ACC112 (cell line): ENCODE measurements at regions not wholly inside any gene's neighbourhood (a gene's known extent, or its start where the extent isn't known, plus 50 kb on each side); places are given as distances from the start of the nearest gene placed in this dataset.
"Not testable (repeated sequence)": the region's sequence is repeated elsewhere in the genome, so short reads cannot be mapped to it uniquely, and the experiment has no call there.

ENCODE experiments used
- H2AFZ ChIP-seq: fragments of 200-600 bp; sonication (generic); one replicate; pipeline ENCODE4 v1.6.0; 2017; ENCODE audit warnings: antibody characterized with exemption, low read length; ENCODE audit not compliant: unreplicated experiment
- H3K27ac ChIP-seq: fragments of 200-600 bp; sonication (generic); 2 replicates; pipeline ENCODE4 v1.5.1; 2014; ENCODE audit warnings: low read depth, mild to moderate bottlenecking, antibody characterized with exemption, low read length, moderate library complexity
- H3K27me3 ChIP-seq: fragments of 200-600 bp; sonication (generic); 2 replicates; pipeline ENCODE4 v1.6.1; 2014; ENCODE audit warnings: mild to moderate bottlenecking, antibody characterized with exemption, low read length, moderate library complexity, mixed read lengths; ENCODE audit not compliant: insufficient read depth
- H3K36me3 ChIP-seq: fragments of 200-600 bp; sonication (generic); 2 replicates; pipeline ENCODE4 v1.6.1; 2016; ENCODE audit warnings: mild to moderate bottlenecking, antibody characterized with exemption, low read length, moderate library complexity, mixed read lengths; ENCODE audit not compliant: insufficient read depth
- H3K4me1 ChIP-seq: fragments of 200-600 bp; sonication (generic); one replicate; pipeline ENCODE4 v1.6.1; 2016; ENCODE audit warnings: low read length, mixed read lengths; ENCODE audit not compliant: insufficient read depth, unreplicated experiment, control insufficient read depth
- H3K4me3 ChIP-seq: fragments of 200-600 bp; sonication (generic); 2 replicates; pipeline ENCODE4 v1.5.1; 2014; ENCODE audit warnings: mild to moderate bottlenecking, low read depth, low read length
- H3K79me2 ChIP-seq: fragments of 200-600 bp; sonication (generic); one replicate; pipeline ENCODE4 v1.6.0; 2016; ENCODE audit warnings: low read length; ENCODE audit not compliant: control insufficient read depth, unreplicated experiment, insufficient read depth

DNA sequence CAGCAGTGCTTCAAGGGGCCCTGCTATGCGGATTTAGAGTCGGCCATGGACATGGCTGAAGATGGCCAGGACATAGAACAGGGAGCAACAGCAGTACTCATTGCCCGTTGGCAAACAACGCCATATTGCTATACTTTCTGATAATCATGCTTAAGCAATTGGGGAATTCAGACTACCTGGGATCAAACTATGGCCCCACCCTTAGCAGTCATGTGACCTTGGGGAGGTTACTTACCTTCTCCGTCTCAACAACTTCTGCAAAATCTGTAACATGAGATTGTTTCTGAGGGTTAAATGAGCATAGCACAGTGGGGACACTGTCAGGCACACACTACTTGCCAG lies 62.1 kb upstream of the MSMB start:
- H3K36me3 ChIP-seq, H3K79me2 ChIP-seq, H3K27ac ChIP-seq, H2AFZ ChIP-seq, H3K4me3 ChIP-seq, H3K4me1 ChIP-seq: not testable (repeated sequence)
- H3K27me3 ChIP-seq: peaks cover 12% of the 10 kb centered on the region

DNA sequence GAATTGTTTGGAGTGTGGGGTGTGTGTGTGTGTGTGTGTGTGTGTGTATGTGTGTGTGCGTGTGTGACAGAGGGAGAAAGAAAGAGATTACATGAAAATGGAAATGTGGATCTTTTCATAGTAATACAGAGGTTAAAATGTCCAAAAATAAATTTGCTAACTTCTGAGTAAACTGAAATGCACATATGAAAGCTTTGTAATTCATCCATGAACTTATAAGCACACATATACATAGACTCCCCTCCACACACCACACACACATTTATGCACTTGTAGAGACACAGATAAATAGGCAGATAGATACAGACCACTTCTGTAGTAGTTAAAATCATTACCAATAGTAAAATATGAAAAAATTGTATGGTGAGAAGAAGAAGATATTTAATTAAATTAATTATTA lies 108.2 kb upstream of the MSMB start:
- H3K4me1 ChIP-seq, H3K4me3 ChIP-seq, H3K79me2 ChIP-seq, H3K27ac ChIP-seq, H2AFZ ChIP-seq, H3K36me3 ChIP-seq, H3K27me3 ChIP-seq: not testable (repeated sequence)

DNA sequence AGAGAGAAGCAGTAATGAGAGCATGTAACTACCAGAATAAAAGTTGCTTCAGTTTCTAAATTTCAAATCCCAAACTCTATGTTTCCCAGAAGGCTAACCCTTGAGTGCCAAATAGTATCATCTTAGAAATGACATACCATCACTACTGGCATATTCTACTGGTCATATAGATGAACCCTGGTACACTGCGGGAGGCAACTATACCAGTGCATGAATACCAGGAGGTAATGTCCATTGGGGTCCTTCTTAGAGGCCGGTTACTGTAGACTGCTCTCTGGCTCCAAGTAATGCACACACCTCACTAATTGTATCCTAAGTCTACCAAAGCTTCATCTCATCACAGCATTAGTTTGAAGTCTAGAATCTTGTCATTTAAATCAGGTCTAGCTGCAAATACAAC lies 108.6 kb upstream of the MSMB start:
- H3K79me2 ChIP-seq, H3K4me3 ChIP-seq, H3K36me3 ChIP-seq, H2AFZ ChIP-seq, H3K27me3 ChIP-seq, H3K27ac ChIP-seq, H3K4me1 ChIP-seq: not testable (repeated sequence)

DNA sequence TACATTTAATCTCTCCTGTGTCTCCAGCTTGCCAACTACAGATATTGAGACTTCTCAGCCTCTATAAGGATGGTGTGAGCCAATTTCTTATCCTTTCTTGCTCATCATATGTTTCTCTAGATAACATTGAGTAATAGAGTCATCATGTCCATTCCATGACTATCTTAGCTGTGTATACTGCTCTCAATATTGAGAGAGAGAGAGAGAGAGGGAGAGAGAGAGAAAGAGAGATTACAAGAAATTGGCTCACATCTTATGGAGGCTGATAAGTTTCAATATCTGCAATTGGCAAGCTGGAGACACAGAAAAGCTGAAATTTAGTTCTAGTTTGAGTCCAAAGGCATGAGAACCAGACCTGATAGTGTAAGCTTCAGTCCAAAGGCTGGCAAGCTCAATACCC lies 110.8 kb upstream of the MSMB start:
- not testable (repeated sequence) for H3K4me3 ChIP-seq, H3K27ac ChIP-seq, H3K27me3 ChIP-seq, H2AFZ ChIP-seq, H3K4me1 ChIP-seq, H3K79me2 ChIP-seq, H3K36me3 ChIP-seq

DNA sequence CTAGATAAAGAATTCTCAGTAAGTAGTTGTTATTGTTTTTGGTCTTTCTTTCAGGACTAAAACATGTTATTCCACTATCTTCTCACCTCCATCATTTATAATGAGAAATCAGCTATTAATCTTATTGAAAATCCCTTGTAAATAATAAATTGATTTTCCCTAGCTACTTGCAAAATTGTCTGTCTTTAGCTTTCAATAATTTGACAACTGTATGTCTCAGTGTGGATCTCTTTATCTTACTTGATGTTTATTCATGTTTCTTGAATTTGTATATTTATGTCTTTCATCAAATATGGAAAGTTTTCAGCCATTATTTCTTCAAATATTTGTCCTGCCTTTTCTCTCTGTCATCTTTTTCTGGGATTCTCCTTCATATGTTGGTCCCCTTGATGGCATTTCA lies 117.1 kb upstream of the ANTXRL start:
- Histone ChIP-seq H3K4me1 (no peaks in the 10 kb centered on the region), H3K4me3 (no peak overlapping the region), H2AFZ (no peak overlapping the region), H3K79me2 (no peaks in the 10 kb centered on the region), H3K27ac (no peak overlapping the region), H3K27me3 (no peaks in the 10 kb centered on the region), H3K36me3 (no peaks in the 10 kb centered on the region)

DNA sequence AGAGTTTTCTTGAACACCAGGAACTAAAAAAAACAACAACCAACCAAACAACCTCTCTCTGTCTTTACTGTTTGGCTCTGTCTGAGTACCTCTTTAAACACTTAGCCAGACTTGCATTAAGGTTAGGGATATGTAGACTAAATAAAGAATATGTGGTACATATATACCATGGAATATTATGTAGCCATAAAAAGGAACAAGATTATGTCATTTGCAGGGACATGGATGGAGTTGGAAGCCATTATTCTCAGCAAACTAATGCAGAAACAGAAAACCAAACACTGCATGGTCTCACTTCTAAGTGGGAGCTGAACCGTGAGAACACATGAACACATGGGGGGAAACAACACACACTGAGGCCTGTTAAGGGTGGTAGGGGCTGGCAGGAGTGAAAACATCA lies 116.0 kb upstream of the ANTXRL start:
- Histone ChIP-seq H3K79me2 (no peaks in the 10 kb centered on the region), H3K4me3 (no peak overlapping the region), H2AFZ (no peak overlapping the region), H3K27ac (no peak overlapping the region), H3K36me3 (no peaks in the 10 kb centered on the region), H3K27me3 (no peaks in the 10 kb centered on the region), H3K4me1 (no peaks in the 10 kb centered on the region)

DNA sequence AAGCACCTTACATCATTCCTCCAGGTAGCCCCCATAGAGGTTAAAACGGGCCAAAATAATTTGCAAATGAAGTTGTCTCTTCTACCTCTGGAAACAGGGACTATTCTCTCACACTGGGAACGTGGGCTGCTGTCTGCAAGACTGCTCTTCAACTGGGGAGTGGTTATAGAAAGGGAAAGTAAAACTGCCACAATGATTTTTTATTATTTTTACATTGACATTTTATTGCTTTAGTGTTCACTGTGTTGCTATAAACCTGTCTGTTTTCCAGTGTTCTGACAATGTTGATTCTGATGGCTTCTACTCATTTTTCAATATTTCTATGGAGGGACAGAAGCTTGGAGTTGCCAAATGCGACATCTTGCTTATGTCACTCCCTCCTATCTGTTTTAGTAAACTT lies 115.1 kb upstream of the ANTXRL start:
- Histone ChIP-seq H3K4me1 (no peaks in the 10 kb centered on the region), H3K27me3 (no peaks in the 10 kb centered on the region), H3K79me2 (no peaks in the 10 kb centered on the region), H2AFZ (peak overlapping the region; percentile 36), H3K27ac (no peak overlapping the region), H3K4me3 (peak overlapping the region; percentile 34; the same call in 1 of the 2 replicates), H3K36me3 (no peaks in the 10 kb centered on the region)

DNA sequence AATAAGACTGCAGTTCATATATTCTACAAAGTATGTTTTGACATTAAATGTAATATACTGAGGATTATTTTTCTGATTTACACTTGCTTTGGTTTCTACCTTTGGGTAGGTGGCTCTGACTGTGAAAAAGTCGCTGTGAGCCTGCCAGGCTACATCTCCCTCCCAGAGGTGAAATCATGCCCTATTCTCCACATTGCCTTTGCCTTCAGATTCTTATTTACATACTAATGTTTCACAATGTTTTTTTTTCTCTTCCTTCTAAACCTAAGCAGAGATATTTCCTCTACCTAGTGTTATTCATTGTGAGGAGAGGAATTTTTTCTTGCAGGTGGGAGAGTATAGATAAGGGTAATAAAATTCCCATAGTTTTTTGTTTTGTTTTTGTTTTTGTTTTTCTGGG lies 111.5 kb upstream of the ANTXRL start:
- Histone ChIP-seq H3K27ac (no peak overlapping the region), H3K36me3 (no peaks in the 10 kb centered on the region), H3K4me3 (no peak overlapping the region), H2AFZ (no peak overlapping the region), H3K4me1 (no peaks in the 10 kb centered on the region), H3K79me2 (no peaks in the 10 kb centered on the region), H3K27me3 (no peaks in the 10 kb centered on the region)

DNA sequence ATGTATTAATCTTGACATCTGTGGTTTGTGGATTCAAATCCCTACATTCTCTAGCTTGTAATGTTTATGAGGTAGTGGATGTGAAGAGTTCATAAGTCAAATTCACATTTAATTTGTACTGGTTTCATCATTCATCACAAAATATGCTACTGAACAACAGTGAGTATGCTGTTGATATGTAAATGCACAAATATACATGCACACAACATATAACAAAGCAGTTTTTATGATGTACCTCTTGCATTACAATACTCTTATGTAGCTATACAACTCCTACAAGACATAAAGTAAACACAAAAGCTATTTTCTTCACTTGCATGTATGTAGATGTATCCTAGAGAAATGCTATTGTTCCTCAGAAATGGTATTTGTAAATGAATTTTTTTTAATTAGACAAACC lies 111.0 kb upstream of the ANTXRL start:
- H3K36me3 ChIP-seq: no peaks in the 10 kb centered on the region
- no peak overlapping the region for H3K27ac ChIP-seq
- no peaks in the 10 kb centered on the region for H3K79me2 ChIP-seq
- no peak overlapping the region for H3K4me3 ChIP-seq
- no peaks in the 10 kb centered on the region for H3K27me3 ChIP-seq
- H2AFZ ChIP-seq: no peak overlapping the region
- no peaks in the 10 kb centered on the region for H3K4me1 ChIP-seq

DNA sequence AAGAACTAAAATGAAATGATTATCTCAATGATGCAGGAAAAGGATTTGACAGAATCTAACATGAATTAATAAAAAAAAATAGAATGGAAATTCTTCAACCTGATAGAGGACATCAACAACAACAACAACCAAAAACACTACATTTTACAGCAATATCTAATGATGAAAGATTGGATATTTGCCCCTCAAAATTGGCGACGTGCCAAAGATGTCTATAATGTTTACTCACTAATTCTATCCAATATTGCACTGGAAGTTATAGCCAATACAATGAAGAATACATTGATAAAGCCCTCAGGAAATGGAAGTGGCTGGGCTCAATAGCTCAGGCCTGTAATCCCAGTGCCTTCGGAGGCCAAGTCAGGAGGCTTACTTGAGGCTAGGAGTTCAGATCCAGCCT lies 99.4 kb upstream of the ANTXRL start:
- H3K4me1 ChIP-seq, H3K4me3 ChIP-seq, H3K27me3 ChIP-seq, H3K27ac ChIP-seq, H3K36me3 ChIP-seq, H2AFZ ChIP-seq, H3K79me2 ChIP-seq: not testable (repeated sequence)

DNA sequence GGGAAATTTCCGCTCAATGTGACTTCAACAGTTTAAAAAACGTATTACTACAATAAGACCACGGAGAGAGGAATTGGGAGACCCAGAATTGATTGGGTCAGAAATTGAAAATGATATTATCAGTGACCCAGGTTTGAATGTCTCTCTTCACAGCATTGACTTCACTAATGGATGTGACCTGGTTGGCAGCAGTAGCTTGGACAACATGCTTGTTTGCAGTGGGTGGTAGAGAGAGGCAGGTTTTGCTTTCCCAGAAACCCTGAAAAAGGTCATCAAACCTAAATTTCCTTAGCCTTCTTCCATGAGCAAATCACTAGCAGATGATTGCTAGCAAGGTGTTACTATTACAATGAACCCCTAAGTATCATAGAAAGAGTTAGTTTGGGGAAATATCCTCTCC lies 89.7 kb upstream of the ANTXRL start:
- Histone ChIP-seq H2AFZ (no peak overlapping the region), H3K4me3 (no peak overlapping the region), H3K27ac (no peak overlapping the region), H3K27me3 (no peaks in the 10 kb centered on the region), H3K79me2 (no peaks in the 10 kb centered on the region), H3K36me3 (no peaks in the 10 kb centered on the region), H3K4me1 (no peaks in the 10 kb centered on the region)

DNA sequence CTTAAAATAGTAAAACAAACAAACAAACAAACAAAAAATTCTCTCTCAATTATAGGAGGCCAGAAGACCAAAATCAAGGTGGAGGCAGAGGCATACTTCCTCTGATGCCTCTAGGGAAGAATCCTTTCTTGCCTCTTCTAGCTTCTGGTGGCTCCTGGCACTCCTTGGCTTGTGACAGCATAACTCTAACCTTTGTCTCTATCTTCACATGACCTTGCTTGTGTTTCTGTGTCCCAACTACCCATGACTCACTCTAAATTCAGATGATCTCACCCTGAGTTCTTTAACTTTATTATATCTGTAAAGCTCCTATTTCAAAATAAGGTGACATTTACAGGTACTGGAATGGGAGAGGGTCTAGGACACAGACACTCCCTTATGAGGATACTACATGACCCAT lies 88.3 kb upstream of the ANTXRL start:
- Histone ChIP-seq H3K4me3 (no peak overlapping the region), H3K4me1 (no peaks in the 10 kb centered on the region), H3K79me2 (no peaks in the 10 kb centered on the region), H3K27me3 (no peaks in the 10 kb centered on the region), H3K27ac (no peak overlapping the region), H2AFZ (no peak overlapping the region), H3K36me3 (no peaks in the 10 kb centered on the region)
